Right forelimb (tissue), 1 donor: ENCODE measurements at regions not wholly inside any gene's neighbourhood (a gene's known extent, or its start where the extent isn't known, plus 50 kb on each side); places are given as distances from the start of the nearest gene placed in this dataset.
"Not testable (repeated sequence)": the region's sequence is repeated elsewhere in the genome, so short reads cannot be mapped to it uniquely, and the experiment has no call there.

Experiments
- DNase-seq: peaks from one replicate; pipeline ENCODE4 v3.0.0-alpha.2; 2018

GRCh38 chr5:121503111-121503840, 348.4 kb upstream of the FTMT start:
- DNase-seq, result no peak

GRCh38 chr5:121516997-121517396, 334.7 kb upstream of the FTMT start:
- DNase-seq, result no peak

- DNase-seq, result no peak
Measured at GRCh38 chr5:121525706-121526105, 326.0 kb upstream of the FTMT start.

GRCh38 chr5:121526908-121527307, 324.8 kb upstream of the FTMT start:
- DNase-seq, result no peak

- DNase-seq, result no peak
Measured at GRCh38 chr5:121533814-121534213, 317.9 kb upstream of the FTMT start.

GRCh38 chr5:121550989-121551388, 300.7 kb upstream of the FTMT start:
- DNase-seq, result no peak

GRCh38 chr5:121559832-121560231, 291.9 kb upstream of the FTMT start:
- DNase-seq, result no peak

GRCh38 chr5:121572061-121572460, 279.6 kb upstream of the FTMT start:
- DNase-seq, result no peak

- DNase-seq, result no peak
Measured at GRCh38 chr5:121573721-121574382, 277.8 kb upstream of the FTMT start.

GRCh38 chr5:121581588-121581987, 270.1 kb upstream of the FTMT start:
- no peak for DNase-seq

- DNase-seq, result no peak
Measured at GRCh38 chr5:121596882-121597281, 254.8 kb upstream of the FTMT start.

GRCh38 chr5:121608826-121609225, 242.9 kb upstream of the FTMT start:
- DNase-seq, result no peak

- no peak for DNase-seq
Measured at GRCh38 chr5:121624035-121624434, 227.6 kb upstream of the FTMT start.

GRCh38 chr5:121628783-121629182, 222.9 kb upstream of the FTMT start:
- no peak for DNase-seq

- no peak for DNase-seq
Measured at GRCh38 chr5:121630402-121630801, 221.3 kb upstream of the FTMT start.

GRCh38 chr5:121634946-121635345, 216.7 kb upstream of the FTMT start:
- DNase-seq, result no peak

- DNase-seq, result no peak
Measured at GRCh38 chr5:121638126-121638525, 213.6 kb upstream of the FTMT start.

- no peak for DNase-seq
Measured at GRCh38 chr5:121640298-121640697, 211.4 kb upstream of the FTMT start.

GRCh38 chr5:121658221-121658620, 193.5 kb upstream of the FTMT start:
- DNase-seq, result no peak

GRCh38 chr5:121660142-121660541, 191.5 kb upstream of the FTMT start:
- DNase-seq, result no peak

GRCh38 chr5:121665542-121665941, 186.1 kb upstream of the FTMT start:
- DNase-seq, result not testable (repeated sequence)

- no peak for DNase-seq
Measured at GRCh38 chr5:121667292-121667691, 184.4 kb upstream of the FTMT start.

GRCh38 chr5:121668635-121669034, 183.0 kb upstream of the FTMT start:
- DNase-seq, result no peak

GRCh38 chr5:121671624-121672023, 180.1 kb upstream of the FTMT start:
- DNase-seq, result no peak

GRCh38 chr5:121675924-121676323, 175.8 kb upstream of the FTMT start:
- no peak for DNase-seq
